Kidney (tissue), 13 donors: ENCODE measurements at regions not wholly inside any gene's neighbourhood (a gene's known extent, or its start where the extent isn't known, plus 50 kb on each side); places are given as distances from the start of the nearest gene placed in this dataset.

Experiments
- DNase-seq, 5 donors: peaks; one replicate each; pipeline ENCODE4 v3.0.0-alpha.2; 2013 to 2020
- FAIRE-seq: peaks from 2 replicates; lab custom pipeline; 2012; peaks lifted over from hg19 to GRCh38; lab: Jason Lieb, UNC
- H3K27ac ChIP-seq, 2 donors: one replicate each; pipeline ENCODE4 v1.7.0; 2013; ENCODE audit warnings: low read depth in 2 of 2, low read length in 2 of 2, inconsistent platforms in 1 of 2
- H3K27me3 ChIP-seq: one replicate; pipeline ENCODE4 v1.7.1; 2013; ENCODE audit warnings: low read length, inconsistent platforms; ENCODE audit not compliant: control insufficient read depth, insufficient read depth
- H3K36me3 ChIP-seq, 3 donors: one replicate each; pipeline versions ENCODE4 v1.7.0 to v1.7.1; 2013; ENCODE audit warnings: low read length in 3 of 3, control low read depth in 1 of 3, inconsistent platforms in 1 of 3; ENCODE audit not compliant: insufficient read depth in 3 of 3, control insufficient read depth in 2 of 3
- H3K4me1 ChIP-seq, 3 donors: one replicate each; pipeline versions ENCODE4 v1.7.0 to v1.7.1; 2013; ENCODE audit warnings: low read length in 3 of 3, inconsistent platforms in 1 of 3, low read depth in 1 of 3; ENCODE audit not compliant: control insufficient read depth in 2 of 3, insufficient read depth in 2 of 3
- H3K4me3 ChIP-seq, 3 donors: one replicate each; pipeline versions ENCODE4 v1.7.0 to v1.8.1; 2013; ENCODE audit warnings: low read length in 3 of 3, control low read depth in 1 of 3, inconsistent platforms in 1 of 3
- H3K9ac ChIP-seq, 3 donors: one replicate each; pipeline versions ENCODE4 v1.7.0 to v1.7.1; 2013; ENCODE audit warnings: low read length in 3 of 3, control low read depth in 1 of 3, inconsistent platforms in 1 of 3
- H3K9me3 ChIP-seq, 3 donors: one replicate each; pipeline versions ENCODE4 v1.7.0 to v1.7.1; 2013; ENCODE audit warnings: low read length in 3 of 3, control low read depth in 1 of 3, inconsistent platforms in 1 of 3; ENCODE audit not compliant: control insufficient read depth in 2 of 3, insufficient read depth in 1 of 3
- CTCF ChIP-seq: IDR thresholded peaks from 3 replicates; pipeline ENCODE4 v1.5.1; 2012; ENCODE audit warnings: mild to moderate bottlenecking, moderate library complexity, borderline replicate concordance; ENCODE audit not compliant: insufficient read depth; ENCODE audit errors: extremely low read depth
- intact Hi-C: fragments of 100-400 bp; cut with DNase I; formaldehyde crosslinking; loops from one replicate; pipeline ENCODE4 v1.11.1; 2022
- donor health status: control.
- donor health status: control.
- donor health status: control.
- donor health status: control.
- donor health status: control.
- donor health status: DM: yes; HTN: yes; CAD: no.
- donor health status: Normal renal cell carcinoma (clear cell type).

GRCh38 chr11:42768576-42768975, 543.2 kb upstream of the API5 start:
- no peak overlapping the region for H3K9ac ChIP-seq
- intact Hi-C loops, result no loop called here
- no peak for FAIRE-seq

GRCh38 chr11:42770444-42771065, 541.2 kb upstream of the API5 start:
- H3K9me3 ChIP-seq, result no peaks in the 10 kb centered on the region
- H3K27ac ChIP-seq, result no peak overlapping the region
- intact Hi-C loops, result no loop called here
- no peaks in the 10 kb centered on the region for H3K36me3 ChIP-seq
- FAIRE-seq (peak; percentile 46), DNase-seq (peak in 3 of 5 donors; percentile 21 to 72 (median 37))
- no peaks in the 10 kb centered on the region for H3K4me1 ChIP-seq
- H3K4me3 ChIP-seq, result no peak overlapping the region
- no peaks in the 10 kb centered on the region for H3K27me3 ChIP-seq
- no peak overlapping the region for H3K9ac ChIP-seq
- TF ChIP-seq CTCF, result peak; percentile 61

More at GRCh38 chr11:42768576-42768975, 543.2 kb upstream of the API5 start:
- no peak for DNase-seq
- H3K4me1 ChIP-seq, result no peaks in the 10 kb centered on the region
- no peaks in the 10 kb centered on the region for H3K27me3 ChIP-seq
- no peaks in the 10 kb centered on the region for H3K36me3 ChIP-seq
- TF ChIP-seq CTCF, result no peak
- H3K4me3 ChIP-seq, result no peak overlapping the region
- H3K27ac ChIP-seq, result no peak overlapping the region
- no peaks in the 10 kb centered on the region for H3K9me3 ChIP-seq

GRCh38 chr11:42772886-42773285, 538.9 kb upstream of the API5 start:
- no peak overlapping the region for H3K27ac ChIP-seq
- H3K9me3 ChIP-seq, result no peaks in the 10 kb centered on the region
- no peak overlapping the region for H3K9ac ChIP-seq
- no peaks in the 10 kb centered on the region for H3K36me3 ChIP-seq
- TF ChIP-seq CTCF, result no peak
- H3K27me3 ChIP-seq, result no peaks in the 10 kb centered on the region
- FAIRE-seq (no peak), DNase-seq (no peak)
- no peaks in the 10 kb centered on the region for H3K4me1 ChIP-seq
- no peak overlapping the region for H3K4me3 ChIP-seq
- intact Hi-C loops, result no loop called here

- intact Hi-C loops, result no loop called here
Observed at GRCh38 chr11:42773729-42774128, 538.1 kb upstream of the API5 start.

More at GRCh38 chr11:42773729-42774128, 538.1 kb upstream of the API5 start:
- no peak overlapping the region for H3K4me3 ChIP-seq
- DNase-seq (no peak), FAIRE-seq (no peak)
- H3K9ac ChIP-seq, result no peak overlapping the region
- no peaks in the 10 kb centered on the region for H3K36me3 ChIP-seq
- no peak overlapping the region for H3K27ac ChIP-seq
- H3K4me1 ChIP-seq, result no peaks in the 10 kb centered on the region
- no peak for TF ChIP-seq CTCF
- H3K9me3 ChIP-seq, result no peaks in the 10 kb centered on the region
- H3K27me3 ChIP-seq, result no peaks in the 10 kb centered on the region
